Cardiac fibroblast (primary cell): ENCODE measurements at regions not wholly inside any gene's neighbourhood (a gene's known extent, or its start where the extent isn't known, plus 50 kb on each side); places are given as distances from the start of the nearest gene placed in this dataset.

Source experiments
- DNase-seq, 2 donors: peaks; one replicate each; pipeline versions ENCODE4 v3.0.0 to v3.0.0-alpha.2; 2010; ENCODE audit warnings: low read depth in 2 of 2
- H3K4me3 ChIP-seq, 2 donors: replicated peaks in 1 of 2; 1 replicate in 1 of 2; 2 replicates in 1 of 2; pipeline ENCODE4 v1.5.1; 2011; ENCODE audit warnings: low read depth in 2 of 2, low read length in 2 of 2, mild to moderate bottlenecking in 2 of 2, moderate library complexity in 1 of 2
- TF ChIP-seq, protein P1 (sequence below): IDR thresholded peaks from one replicate; pipeline ENCODE4 v1.5.1; 2011; ENCODE audit warnings: low read depth, mild to moderate bottlenecking, low read length, inconsistent platforms

DNA sequence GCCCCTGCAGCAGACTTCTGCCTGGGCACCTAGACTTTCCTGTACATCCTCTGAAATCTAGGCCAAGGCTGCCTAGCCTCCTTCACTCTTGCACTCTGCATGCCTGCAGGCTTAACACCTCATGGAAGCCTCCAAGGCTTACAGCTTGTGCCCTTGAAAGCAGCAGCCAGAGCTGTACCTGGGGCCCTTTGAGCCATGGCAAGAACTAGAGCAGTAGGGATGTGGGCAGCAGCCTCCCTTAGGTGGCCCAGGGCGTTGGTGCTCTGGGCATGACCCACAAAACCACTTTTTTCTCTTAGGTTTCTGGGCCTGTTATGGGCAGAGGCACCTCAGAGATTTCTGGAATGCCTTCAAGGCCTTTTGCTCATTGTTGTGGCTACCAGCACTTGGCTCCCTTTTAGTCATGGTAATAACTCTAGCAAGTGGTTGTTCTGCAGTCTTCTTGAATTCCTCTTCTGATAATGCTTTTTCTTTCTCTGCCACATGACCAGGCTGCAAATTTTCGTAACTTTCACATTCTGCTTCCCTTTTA lies 606.2 kb downstream of the TLE4 start:
- H3K4me3 ChIP-seq, result no peak overlapping the region
- TF ChIP-seq, protein P1, sequence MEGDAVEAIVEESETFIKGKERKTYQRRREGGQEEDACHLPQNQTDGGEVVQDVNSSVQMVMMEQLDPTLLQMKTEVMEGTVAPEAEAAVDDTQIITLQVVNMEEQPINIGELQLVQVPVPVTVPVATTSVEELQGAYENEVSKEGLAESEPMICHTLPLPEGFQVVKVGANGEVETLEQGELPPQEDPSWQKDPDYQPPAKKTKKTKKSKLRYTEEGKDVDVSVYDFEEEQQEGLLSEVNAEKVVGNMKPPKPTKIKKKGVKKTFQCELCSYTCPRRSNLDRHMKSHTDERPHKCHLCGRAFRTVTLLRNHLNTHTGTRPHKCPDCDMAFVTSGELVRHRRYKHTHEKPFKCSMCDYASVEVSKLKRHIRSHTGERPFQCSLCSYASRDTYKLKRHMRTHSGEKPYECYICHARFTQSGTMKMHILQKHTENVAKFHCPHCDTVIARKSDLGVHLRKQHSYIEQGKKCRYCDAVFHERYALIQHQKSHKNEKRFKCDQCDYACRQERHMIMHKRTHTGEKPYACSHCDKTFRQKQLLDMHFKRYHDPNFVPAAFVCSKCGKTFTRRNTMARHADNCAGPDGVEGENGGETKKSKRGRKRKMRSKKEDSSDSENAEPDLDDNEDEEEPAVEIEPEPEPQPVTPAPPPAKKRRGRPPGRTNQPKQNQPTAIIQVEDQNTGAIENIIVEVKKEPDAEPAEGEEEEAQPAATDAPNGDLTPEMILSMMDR, result no peak
- DNase-seq, result no peak

DNA sequence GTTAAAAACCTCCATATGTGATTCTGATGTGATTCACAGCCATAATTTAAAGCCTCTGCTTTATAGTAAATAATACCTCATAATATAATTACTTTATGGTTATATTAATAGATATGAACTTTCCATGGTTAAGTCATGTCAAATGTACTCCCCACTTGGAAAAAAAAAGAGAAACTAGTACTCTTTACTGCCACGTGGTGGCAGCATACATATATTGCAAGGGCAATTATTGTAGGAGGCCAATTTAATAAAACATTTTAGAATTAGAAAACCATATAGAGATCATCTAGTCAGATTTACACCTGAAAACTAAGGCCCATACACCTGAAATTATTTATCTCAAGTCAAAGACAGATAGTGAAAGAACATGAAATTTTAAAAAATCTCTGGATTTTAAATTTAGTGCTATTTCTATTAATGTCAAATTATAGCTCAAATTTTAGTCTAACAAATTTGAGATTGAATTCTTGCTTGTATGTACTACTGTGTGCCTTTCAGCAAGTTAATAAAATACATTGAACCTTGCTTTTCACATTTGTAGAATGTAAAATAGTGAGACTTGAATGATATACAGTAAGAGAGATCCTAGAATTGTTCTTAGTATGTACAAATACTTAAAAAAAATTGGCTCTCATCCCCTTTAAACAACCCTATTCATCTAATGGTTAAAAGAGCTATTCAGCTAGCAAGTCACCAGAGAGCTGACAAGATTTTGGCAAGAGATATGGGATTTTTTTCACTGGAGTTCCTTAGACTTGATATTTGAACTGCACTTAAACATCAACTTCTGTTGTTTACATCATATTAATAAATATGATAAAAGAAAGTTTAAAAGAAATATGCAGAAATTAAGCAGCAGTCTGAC lies 603.8 kb downstream of the TLE4 start:
- TF ChIP-seq, protein P1, result peak; percentile 67
- peak; percentile 63 to 72 for DNase-seq
- H3K4me3 ChIP-seq, result no peak overlapping the region

DNA sequence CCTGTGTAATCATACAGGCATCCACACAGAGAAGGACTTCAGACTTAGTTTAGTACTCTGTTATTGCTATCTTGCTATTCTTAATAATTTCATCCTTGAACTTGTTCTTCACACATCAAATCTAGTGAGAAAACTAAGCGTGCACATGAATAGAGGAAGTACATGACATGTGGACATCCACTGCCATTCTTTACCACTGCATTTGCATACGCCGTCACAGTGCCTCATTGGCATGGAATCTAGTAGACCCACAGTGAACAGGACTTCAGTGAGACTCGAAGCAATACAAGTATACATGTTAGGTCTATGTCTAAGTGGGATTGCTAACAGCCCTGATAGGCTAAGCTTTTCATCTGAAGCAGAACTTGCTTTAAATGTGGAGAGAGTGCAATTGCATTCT lies 592.1 kb downstream of the TLE4 start:
- TF ChIP-seq, protein P1, result no peak
- no peak for DNase-seq
- no peak overlapping the region for H3K4me3 ChIP-seq

DNA sequence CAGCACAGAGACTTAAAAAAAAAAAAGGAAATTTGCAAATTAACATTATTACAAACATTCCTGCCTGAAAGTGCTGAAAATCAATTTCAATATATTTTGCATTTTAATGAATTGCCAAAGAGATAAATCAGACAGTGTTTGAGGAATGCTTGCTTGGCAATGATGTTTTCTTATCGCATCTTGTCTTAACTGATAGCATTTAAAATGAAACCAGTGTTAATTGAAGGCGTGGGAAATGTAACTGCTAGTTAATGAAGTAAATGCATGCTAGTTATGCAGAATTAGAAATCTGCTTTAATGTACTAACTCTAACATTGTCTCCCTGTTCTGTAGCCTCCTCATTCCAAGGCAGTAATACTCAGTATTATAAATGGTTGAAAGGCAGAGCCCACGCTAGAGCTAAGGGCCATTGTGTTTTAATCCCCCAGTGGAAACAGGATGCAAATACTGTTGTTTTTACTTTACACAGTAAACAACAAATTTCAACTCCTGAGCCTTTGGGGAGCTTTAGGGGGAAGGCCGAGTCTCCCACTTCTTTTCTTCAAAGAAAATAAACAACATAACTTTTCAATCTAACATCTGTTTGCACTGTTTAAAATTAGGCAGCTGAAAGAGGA lies 586.9 kb downstream of the TLE4 start:
- TF ChIP-seq, protein P1, result no peak
- no peak overlapping the region for H3K4me3 ChIP-seq
- no peak for DNase-seq

DNA sequence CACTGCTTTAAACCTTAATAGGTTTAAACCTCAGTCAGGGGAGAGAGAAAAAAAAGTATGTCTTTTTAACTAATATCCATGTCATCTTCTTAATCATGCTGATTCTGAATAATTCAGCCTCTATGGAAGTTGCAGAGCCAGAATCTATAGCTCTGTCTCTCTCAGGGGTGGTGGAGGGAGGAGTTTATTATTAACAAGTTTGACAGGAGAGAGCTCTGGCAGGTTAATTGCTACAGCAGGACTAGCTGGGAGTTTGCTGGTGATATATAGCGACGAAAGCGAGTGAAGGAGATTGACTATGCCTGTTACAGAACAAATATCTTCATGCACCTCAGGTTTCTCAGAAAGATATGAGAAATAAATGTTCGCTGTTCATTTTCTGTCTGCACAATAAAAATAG lies 586.4 kb downstream of the TLE4 start:
- no peak overlapping the region for H3K4me3 ChIP-seq
- TF ChIP-seq, protein P1, result no peak
- no peak for DNase-seq

DNA sequence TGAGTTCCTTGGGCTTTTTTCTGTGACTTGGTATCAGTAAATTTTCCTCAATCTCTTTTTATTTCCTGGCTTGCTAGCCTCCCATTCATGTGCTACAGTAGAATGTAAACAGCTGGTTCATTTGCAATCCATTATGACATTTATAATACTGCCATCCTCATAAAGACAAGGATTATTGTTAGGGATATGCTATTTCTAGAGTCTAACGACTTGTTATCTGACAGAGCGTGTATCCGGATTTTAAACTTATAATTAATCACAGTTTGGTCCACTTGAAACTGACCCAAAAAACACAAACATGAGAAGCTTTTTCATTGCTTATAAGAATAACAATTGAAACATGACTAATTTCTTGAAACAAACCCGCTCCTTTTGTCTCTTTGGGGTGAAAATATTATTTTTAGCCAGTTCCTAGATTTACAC lies 585.8 kb downstream of the TLE4 start:
- H3K4me3 ChIP-seq, result no peak overlapping the region
- peak; percentile 28 to 53 for DNase-seq
- TF ChIP-seq, protein P1, result no peak
